ENCODE measurements at regions not wholly inside any gene's neighbourhood (a gene's known extent, or its start where the extent isn't known, plus 50 kb on each side); places are given as distances from the start of the nearest gene placed in this dataset.

DNA sequence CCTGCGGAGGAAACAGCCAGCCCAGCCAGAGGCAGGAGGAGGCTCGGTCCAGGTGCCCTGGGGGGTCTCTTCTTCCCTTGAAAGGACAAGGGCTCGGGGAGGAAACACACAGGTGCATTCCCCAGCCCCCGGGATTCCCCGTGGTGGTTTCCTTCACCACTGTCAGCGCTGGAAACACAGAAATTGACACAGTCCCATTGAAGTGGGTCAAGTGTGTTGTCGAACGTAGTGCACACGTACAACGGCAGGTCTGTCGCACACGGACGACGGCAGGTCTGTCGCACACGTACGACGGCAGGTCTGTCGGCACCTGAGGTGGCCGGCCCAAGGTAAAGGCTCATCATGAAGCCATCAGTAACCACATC, 80.9 kb downstream of the DLL1 start:
- no peak for DNase-seq
- H3K27me3 Mint-ChIP-seq (ENCODE audit: low read depth in 3 of 3), result peaks cover 4 to 21% (median 15%) of the 10 kb centered on the region in 3 donors
- no peaks in the 10 kb centered on the region for H3K36me3 Mint-ChIP-seq
- H3K9me3 Mint-ChIP-seq, result peaks cover 2 to 19% (median 8%) of the 10 kb centered on the region in 7 donors
- Histone ChIP-seq H3K9ac (ENCODE audit: insufficient read depth, low read length, poor library complexity, severe bottlenecking) (no peak overlapping the region), H3K9me3 (replicated peaks in 1 of 2; ENCODE audit: control insufficient read depth in 1 of 2, insufficient read depth in 1 of 2, low read length in 2 of 2) (no peaks in the 10 kb centered on the region), H3K4me3 (replicated peaks in 1 of 3; ENCODE audit: low read depth in 2 of 3, low read length in 3 of 3) (no peak overlapping the region), H4K20me1 (ENCODE audit: insufficient read depth, low read length) (no peaks in the 10 kb centered on the region), H2AFZ (ENCODE audit: insufficient read depth, low read depth, low read length, poor library complexity, severe bottlenecking) (no peak overlapping the region), H3K27ac (ENCODE audit: low read depth in 1 of 2, low read length in 2 of 2) (no peak overlapping the region), H3K79me2 (ENCODE audit: insufficient read depth, low read length) (no peaks in the 10 kb centered on the region), H3K36me3 (replicated peaks in 1 of 2; ENCODE audit: control insufficient read depth in 1 of 2, insufficient read depth in 2 of 2, low read length in 2 of 2) (no peaks in the 10 kb centered on the region), H3K4me2 (replicated peaks; ENCODE audit: extremely low read depth, low read length, poor library complexity, severe bottlenecking) (no peak overlapping the region), H3K27me3 (ENCODE audit: control insufficient read depth in 2 of 2, insufficient read depth in 2 of 2, low read length in 2 of 2) (no peaks in the 10 kb centered on the region), H3K4me1 (ENCODE audit: control insufficient read depth in 1 of 2, insufficient read depth in 2 of 2, low read length in 2 of 2) (no peaks in the 10 kb centered on the region)
- no peaks in the 10 kb centered on the region for H3K4me1 Mint-ChIP-seq
- TF ChIP-seq, protein P1, sequence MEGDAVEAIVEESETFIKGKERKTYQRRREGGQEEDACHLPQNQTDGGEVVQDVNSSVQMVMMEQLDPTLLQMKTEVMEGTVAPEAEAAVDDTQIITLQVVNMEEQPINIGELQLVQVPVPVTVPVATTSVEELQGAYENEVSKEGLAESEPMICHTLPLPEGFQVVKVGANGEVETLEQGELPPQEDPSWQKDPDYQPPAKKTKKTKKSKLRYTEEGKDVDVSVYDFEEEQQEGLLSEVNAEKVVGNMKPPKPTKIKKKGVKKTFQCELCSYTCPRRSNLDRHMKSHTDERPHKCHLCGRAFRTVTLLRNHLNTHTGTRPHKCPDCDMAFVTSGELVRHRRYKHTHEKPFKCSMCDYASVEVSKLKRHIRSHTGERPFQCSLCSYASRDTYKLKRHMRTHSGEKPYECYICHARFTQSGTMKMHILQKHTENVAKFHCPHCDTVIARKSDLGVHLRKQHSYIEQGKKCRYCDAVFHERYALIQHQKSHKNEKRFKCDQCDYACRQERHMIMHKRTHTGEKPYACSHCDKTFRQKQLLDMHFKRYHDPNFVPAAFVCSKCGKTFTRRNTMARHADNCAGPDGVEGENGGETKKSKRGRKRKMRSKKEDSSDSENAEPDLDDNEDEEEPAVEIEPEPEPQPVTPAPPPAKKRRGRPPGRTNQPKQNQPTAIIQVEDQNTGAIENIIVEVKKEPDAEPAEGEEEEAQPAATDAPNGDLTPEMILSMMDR (IDR thresholded peaks at IDR 0.05), result no peak
- WGBS (ENCODE audit: insufficient coverage), result 95% methylated on average over 15 of the region's 20 CpGs
- H3K4me3 Mint-ChIP-seq, result no peak overlapping the region
- intact Hi-C loops (cut with micrococcal nuclease), result no loop called here
- H3K27ac Mint-ChIP-seq, result no peak overlapping the region

DNA sequence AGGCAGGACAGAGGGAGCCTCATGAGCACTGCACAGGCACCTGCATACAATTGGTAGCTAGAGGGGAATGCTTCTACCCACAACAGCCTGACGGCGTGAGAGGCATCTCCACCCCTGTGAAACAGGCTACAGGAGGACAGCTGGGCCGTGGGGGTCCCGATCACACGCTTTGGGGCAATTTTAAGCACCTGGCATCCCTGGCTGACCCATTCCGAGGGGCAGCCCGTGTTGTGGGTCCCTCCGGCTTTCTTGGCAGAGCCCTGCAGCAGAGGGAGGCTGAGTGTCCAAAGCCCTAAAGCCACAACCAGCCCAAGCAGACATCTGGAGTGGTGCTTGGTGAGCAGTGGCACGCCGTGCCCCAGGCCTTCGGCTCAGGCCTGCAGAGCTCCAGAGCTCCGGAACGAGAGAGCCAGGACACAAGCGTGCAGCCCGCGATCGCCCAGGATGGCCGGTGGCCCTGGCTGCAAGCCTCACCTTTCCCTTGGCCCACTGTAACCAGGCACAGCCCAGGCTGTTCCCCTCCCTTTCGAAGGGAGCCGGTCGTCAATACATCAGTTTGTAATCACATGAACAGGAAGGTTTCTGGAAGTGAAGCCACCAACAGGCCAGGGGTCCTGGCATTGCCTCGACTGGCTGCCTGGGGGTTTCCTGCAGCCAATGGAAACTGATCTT, 81.4 kb downstream of the DLL1 start:
- Mint-ChIP-seq H3K27ac (no peak overlapping the region), H3K27me3 (ENCODE audit: low read depth in 3 of 3) (peaks cover 4 to 21% (median 15%) of the 10 kb centered on the region in 3 donors), H3K36me3 (no peaks in the 10 kb centered on the region), H3K4me3 (no peak overlapping the region), H3K4me1 (no peaks in the 10 kb centered on the region), H3K9me3 (peaks cover 4 to 20% (median 12%) of the 10 kb centered on the region in 7 donors)
- Histone ChIP-seq H3K4me1 (ENCODE audit: control insufficient read depth in 1 of 2, insufficient read depth in 2 of 2, low read length in 2 of 2) (no peaks in the 10 kb centered on the region), H2AFZ (ENCODE audit: insufficient read depth, low read depth, low read length, poor library complexity, severe bottlenecking) (no peak overlapping the region), H3K27ac (ENCODE audit: low read depth in 1 of 2, low read length in 2 of 2) (no peak overlapping the region), H3K36me3 (replicated peaks in 1 of 2; ENCODE audit: control insufficient read depth in 1 of 2, insufficient read depth in 2 of 2, low read length in 2 of 2) (no peaks in the 10 kb centered on the region), H3K9me3 (replicated peaks in 1 of 2; ENCODE audit: control insufficient read depth in 1 of 2, insufficient read depth in 1 of 2, low read length in 2 of 2) (no peaks in the 10 kb centered on the region), H3K4me3 (replicated peaks in 1 of 3; ENCODE audit: low read depth in 2 of 3, low read length in 3 of 3) (no peak overlapping the region), H3K4me2 (replicated peaks; ENCODE audit: extremely low read depth, low read length, poor library complexity, severe bottlenecking) (no peak overlapping the region), H3K9ac (ENCODE audit: insufficient read depth, low read length, poor library complexity, severe bottlenecking) (no peak overlapping the region), H4K20me1 (ENCODE audit: insufficient read depth, low read length) (no peaks in the 10 kb centered on the region), H3K79me2 (ENCODE audit: insufficient read depth, low read length) (no peaks in the 10 kb centered on the region), H3K27me3 (ENCODE audit: control insufficient read depth in 2 of 2, insufficient read depth in 2 of 2, low read length in 2 of 2) (no peaks in the 10 kb centered on the region)
- no peak for DNase-seq
- TF ChIP-seq, protein P1 (IDR thresholded peaks at IDR 0.05), result no peak
- WGBS (ENCODE audit: insufficient coverage), result 90% methylated on average over 22 of the region's 22 CpGs
- intact Hi-C loops (cut with micrococcal nuclease), result no loop called here

All from CD14-positive monocyte (primary cell).